Hepatocyte (in vitro differentiated cells): ENCODE measurements at regions not wholly inside any gene's neighbourhood (a gene's known extent, or its start where the extent isn't known, plus 50 kb on each side); places are given as distances from the start of the nearest gene placed in this dataset.

Experiments used
- CTCF ChIP-seq: fragments of 200-600 bp; sonication (generic); IDR thresholded peaks from 2 replicates; pipeline ENCODE4 v1.5.1; 2016; ENCODE audit warnings: antibody characterized with exemption, mild to moderate bottlenecking; ENCODE audit not compliant: poor library complexity
- EZH2 ChIP-seq: fragments of 200-600 bp; sonication (generic); IDR thresholded peaks from 2 replicates; pipeline ENCODE4 v1.6.1; 2016; ENCODE audit warnings: antibody characterized with exemption, mild to moderate bottlenecking, borderline replicate concordance

- TF ChIP-seq CTCF: no peak
- no peak for TF ChIP-seq EZH2
These were observed 150.2 kb upstream of the TMPRSS15 start for GRCh38 chr21:18553786-18554185.
